SU-DHL-6 (cell line): ENCODE measurements at regions not wholly inside any gene's neighbourhood (a gene's known extent, or its start where the extent isn't known, plus 50 kb on each side); places are given as distances from the start of the nearest gene placed in this dataset.

Experiments
- H2AFZ ChIP-seq: fragments of 200-600 bp; sonication (generic); 2 replicates; pipeline ENCODE4 v1.6.1; 2014; ENCODE audit warnings: low read depth, mild to moderate bottlenecking, moderate library complexity, mixed read lengths, antibody characterized with exemption, low read length; ENCODE audit not compliant: severe bottlenecking
- H3F3A ChIP-seq: fragments of 200-600 bp; shearing (Covaris generic); 2 replicates; pipeline ENCODE4 v1.6.0; 2016; ENCODE audit warnings: antibody characterized with exemption, mild to moderate bottlenecking; ENCODE audit not compliant: insufficient read depth
- H3K27ac ChIP-seq: fragments of 200-600 bp; sonication (generic); 2 replicates; pipeline ENCODE4 v1.5.1; 2016; ENCODE audit warnings: low read depth, mild to moderate bottlenecking, low read length, moderate library complexity, mixed read lengths
- H3K27me3 ChIP-seq: fragments of 200-600 bp; sonication (generic), shearing (Covaris generic); 2 replicates; pipeline ENCODE4 v1.6.0; 2014; ENCODE audit warnings: mild to moderate bottlenecking, low read length
- H3K36me3 ChIP-seq: fragments of 200-600 bp; sonication (generic); 2 replicates; pipeline ENCODE4 v1.6.1; 2014; ENCODE audit warnings: mild to moderate bottlenecking, low read length, mixed read lengths
- H3K4me2 ChIP-seq: fragments of 300-600, 200-600 bp; shearing (Covaris generic), sonication (generic); 2 replicates; pipeline ENCODE4 v1.6.0; 2014; ENCODE audit warnings: low read length, low read depth, mild to moderate bottlenecking; ENCODE audit not compliant: poor library complexity, severe bottlenecking
- H3K4me3 ChIP-seq: fragments of 200-600 bp; sonication (generic); 2 replicates; pipeline ENCODE4 v1.5.1; 2014; ENCODE audit warnings: antibody characterized with exemption, low read length, mild to moderate bottlenecking, mixed read lengths; ENCODE audit not compliant: insufficient read depth, poor library complexity, severe bottlenecking
- H3K79me2 ChIP-seq: fragments of 200-600 bp; sonication (generic); 2 replicates; pipeline ENCODE4 v1.6.1; 2014; ENCODE audit warnings: mild to moderate bottlenecking, low read length, moderate library complexity; ENCODE audit not compliant: insufficient read depth
- H3K9ac ChIP-seq: fragments of 200-600 bp; sonication (generic); 2 replicates; pipeline ENCODE4 v1.7.0; 2014; ENCODE audit warnings: mild to moderate bottlenecking, low read length
- H3K9me2 ChIP-seq: fragments of 200-600 bp; sonication (generic); replicated peaks from 2 replicates; pipeline ENCODE4 v1.6.1; 2014; ENCODE audit warnings: low read length; ENCODE audit not compliant: insufficient read depth
- H3K9me3 ChIP-seq: fragments of 200-600 bp; sonication (generic); 2 replicates; pipeline ENCODE4 v1.6.1; 2014; ENCODE audit warnings: low read length, mixed read lengths; ENCODE audit not compliant: insufficient read depth
- H4K20me1 ChIP-seq: fragments of 200-600 bp; sonication (generic); 2 replicates; pipeline ENCODE4 v1.6.1; 2014; ENCODE audit warnings: low read depth, mild to moderate bottlenecking, antibody characterized with exemption, low read length, moderate library complexity, mixed read lengths
- EZH2phosphoT487 ChIP-seq: fragments of 200-600 bp; sonication (generic), shearing (Covaris generic); conservative IDR thresholded peaks from 2 replicates; pipeline ENCODE4 v1.6.1; 2018; ENCODE audit warnings: mild to moderate bottlenecking, antibody characterized with exemption, low read length, moderate library complexity, mixed read lengths
- TF ChIP-seq, protein P1 (sequence below): fragments of 200-600 bp; sonication (generic); IDR thresholded peaks from one replicate; pipeline ENCODE4 v1.5.1; 2017; ENCODE audit warnings: antibody characterized with exemption, mild to moderate bottlenecking, low read length, moderate library complexity; ENCODE audit not compliant: insufficient read depth, poor library complexity, severe bottlenecking

GRCh38 chr6:145023116-145023726 is 712.1 kb downstream of the EPM2A start:
- no peaks in the 10 kb centered on the region for H3K36me3 ChIP-seq
- no peaks in the 10 kb centered on the region for H3K9me2 ChIP-seq
- H3K27ac ChIP-seq: no peak overlapping the region
- H3K79me2 ChIP-seq: no peaks in the 10 kb centered on the region
- H3F3A ChIP-seq: no peaks in the 10 kb centered on the region
- H3K4me2 ChIP-seq: no peak overlapping the region
- H4K20me1 ChIP-seq: no peaks in the 10 kb centered on the region
- no peaks in the 10 kb centered on the region for H3K27me3 ChIP-seq
- no peak overlapping the region for H2AFZ ChIP-seq
- TF ChIP-seq EZH2phosphoT487: no peak
- TF ChIP-seq, protein P1, sequence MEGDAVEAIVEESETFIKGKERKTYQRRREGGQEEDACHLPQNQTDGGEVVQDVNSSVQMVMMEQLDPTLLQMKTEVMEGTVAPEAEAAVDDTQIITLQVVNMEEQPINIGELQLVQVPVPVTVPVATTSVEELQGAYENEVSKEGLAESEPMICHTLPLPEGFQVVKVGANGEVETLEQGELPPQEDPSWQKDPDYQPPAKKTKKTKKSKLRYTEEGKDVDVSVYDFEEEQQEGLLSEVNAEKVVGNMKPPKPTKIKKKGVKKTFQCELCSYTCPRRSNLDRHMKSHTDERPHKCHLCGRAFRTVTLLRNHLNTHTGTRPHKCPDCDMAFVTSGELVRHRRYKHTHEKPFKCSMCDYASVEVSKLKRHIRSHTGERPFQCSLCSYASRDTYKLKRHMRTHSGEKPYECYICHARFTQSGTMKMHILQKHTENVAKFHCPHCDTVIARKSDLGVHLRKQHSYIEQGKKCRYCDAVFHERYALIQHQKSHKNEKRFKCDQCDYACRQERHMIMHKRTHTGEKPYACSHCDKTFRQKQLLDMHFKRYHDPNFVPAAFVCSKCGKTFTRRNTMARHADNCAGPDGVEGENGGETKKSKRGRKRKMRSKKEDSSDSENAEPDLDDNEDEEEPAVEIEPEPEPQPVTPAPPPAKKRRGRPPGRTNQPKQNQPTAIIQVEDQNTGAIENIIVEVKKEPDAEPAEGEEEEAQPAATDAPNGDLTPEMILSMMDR: no peak
- H3K9ac ChIP-seq: no peak overlapping the region
- no peaks in the 10 kb centered on the region for H3K9me3 ChIP-seq
- no peak overlapping the region for H3K4me3 ChIP-seq

GRCh38 chr6:145025488-145025887 is 709.8 kb downstream of the EPM2A start:
- H3K27me3 ChIP-seq: no peaks in the 10 kb centered on the region
- no peak overlapping the region for H3K4me3 ChIP-seq
- no peak overlapping the region for H2AFZ ChIP-seq
- H3K9me2 ChIP-seq: no peaks in the 10 kb centered on the region
- H3K4me2 ChIP-seq: no peak overlapping the region
- no peaks in the 10 kb centered on the region for H3K79me2 ChIP-seq
- no peaks in the 10 kb centered on the region for H3F3A ChIP-seq
- H3K27ac ChIP-seq: no peak overlapping the region
- H3K36me3 ChIP-seq: no peaks in the 10 kb centered on the region
- H3K9ac ChIP-seq: no peak overlapping the region
- TF ChIP-seq EZH2phosphoT487: no peak
- TF ChIP-seq, protein P1: no peak
- H4K20me1 ChIP-seq: peaks cover 3% of the 10 kb centered on the region; the same call in 1 of the 2 replicates
- no peaks in the 10 kb centered on the region for H3K9me3 ChIP-seq

GRCh38 chr6:145026267-145026679 is 709.0 kb downstream of the EPM2A start:
- no peak overlapping the region for H2AFZ ChIP-seq
- no peaks in the 10 kb centered on the region for H3F3A ChIP-seq

More at GRCh38 chr6:145026267-145026679, 709.0 kb downstream of the EPM2A start:
- no peak overlapping the region for H3K4me3 ChIP-seq
- no peaks in the 10 kb centered on the region for H3K27me3 ChIP-seq
- H3K79me2 ChIP-seq: no peaks in the 10 kb centered on the region
- H3K9me3 ChIP-seq: no peaks in the 10 kb centered on the region
- H3K9me2 ChIP-seq: no peaks in the 10 kb centered on the region
- TF ChIP-seq EZH2phosphoT487: no peak
- TF ChIP-seq, protein P1: no peak
- no peak overlapping the region for H3K27ac ChIP-seq
- H3K9ac ChIP-seq: no peak overlapping the region
- H3K4me2 ChIP-seq: no peak overlapping the region
- peaks cover 3% of the 10 kb centered on the region; the same call in 1 of the 2 replicates for H4K20me1 ChIP-seq
- no peaks in the 10 kb centered on the region for H3K36me3 ChIP-seq
